GM12878 (cell line): ENCODE measurements at regions not wholly inside any gene's neighbourhood (a gene's known extent, or its start where the extent isn't known, plus 50 kb on each side); places are given as distances from the start of the nearest gene placed in this dataset.

ENCODE experiments used
- ATAC-seq: fragments of 200-7000 bp; cut with Tn5 transposase; 3 replicates; pipeline ENCODE4 v1.9.1; 2020; ENCODE audit warnings: mild to moderate bottlenecking, moderate library complexity
- BruUV-seq: library from RNA; stranded (reverse); fragments of 400-500 nt; replicated peaks from 2 replicates; lab custom pipeline; 2021; lab: Mats Ljungman, UMichigan
- CTCF ChIA-PET: fragments of 300-600 bp; sonication (Branson Sonifier 250); formaldehyde crosslinking; extraction: SDS; loops from one replicate; lab custom pipeline; 2021; ENCODE audit warnings: inconsistent platforms; lab: Yijun Ruan, JAX
- POLR2A ChIA-PET: fragments of 350-600 bp; formaldehyde crosslinking; extraction: SDS; loops from one replicate; lab custom pipeline; 2021; ENCODE audit warnings: inconsistent platforms; lab: Charles Lee
- RAD21 ChIA-PET: fragments of 300-600 bp; sonication (Branson Sonifier 250); formaldehyde crosslinking; loops from one replicate; lab custom pipeline; 2023; ENCODE audit warnings: antibody characterized with exemption; ENCODE audit not compliant: unreplicated experiment; lab: Charles Lee
- SMC1A ChIA-PET: fragments of 300-600 bp; sonication (Branson Sonifier 250); formaldehyde crosslinking; loops from one replicate; lab custom pipeline; 2023; ENCODE audit not compliant: unreplicated experiment, uncharacterized antibody; lab: Charles Lee
- DNase-seq: peaks from one replicate; pipeline ENCODE4 v3.0.0-alpha.2; 2011; ENCODE audit warnings: low read depth, low spot score
- FAIRE-seq: peaks from 3 replicates; lab custom pipeline; 2011; peaks lifted over from hg19 to GRCh38; lab: Jason Lieb, UNC
- H2AFZ ChIP-seq: 2 replicates; pipeline ENCODE4 v1.6.0; 2011; ENCODE audit warnings: low read depth, low read length, control low read depth; ENCODE audit not compliant: control insufficient read depth
- H3K27ac ChIP-seq: 2 replicates; pipeline ENCODE4 v1.5.1; 2011; ENCODE audit warnings: control low read depth; ENCODE audit not compliant: control insufficient read depth, insufficient read depth
- H3K27me3 ChIP-seq, 2 experiments: replicated peaks in 1 of 2; 2 replicates each; pipeline versions ENCODE4 v1.6.0 to v1.6.1; 2011; ENCODE audit warnings: low read length in 1 of 2; ENCODE audit not compliant: control insufficient read depth in 2 of 2, insufficient read depth in 2 of 2
- H3K36me3 ChIP-seq, 2 experiments: 2 replicates each; pipeline ENCODE4 v1.5.1; 2011; ENCODE audit warnings: low read length in 1 of 2; ENCODE audit not compliant: control insufficient read depth in 2 of 2, insufficient read depth in 2 of 2
- H3K4me1 ChIP-seq: 2 replicates; pipeline ENCODE4 v1.6.1; 2011; ENCODE audit warnings: mild to moderate bottlenecking, low read length, moderate library complexity, mixed read lengths; ENCODE audit not compliant: control insufficient read depth, insufficient read depth
- H3K4me2 ChIP-seq: 2 replicates; pipeline ENCODE4 v1.6.0; 2011; ENCODE audit warnings: control low read depth; ENCODE audit not compliant: control insufficient read depth, insufficient read depth
- H3K4me3 ChIP-seq: fragments of 200-600 bp; sonication (generic); 2 replicates; pipeline ENCODE4 v1.5.1; 2016
- H3K79me2 ChIP-seq: 2 replicates; pipeline ENCODE4 v1.6.0; 2011; ENCODE audit warnings: low read length; ENCODE audit not compliant: control insufficient read depth, insufficient read depth
- H3K9ac ChIP-seq: 2 replicates; pipeline ENCODE4 v1.8.0; 2011; ENCODE audit warnings: low read length, control low read depth, mixed read lengths; ENCODE audit not compliant: control insufficient read depth, insufficient read depth
- H3K9me3 ChIP-seq: replicated peaks from 3 replicates; pipeline ENCODE4 v1.5.1; 2011; ENCODE audit warnings: mild to moderate bottlenecking, low read length; ENCODE audit not compliant: control insufficient read depth, insufficient read depth
- H4K20me1 ChIP-seq: 2 replicates; pipeline ENCODE4 v1.6.0; 2011; ENCODE audit not compliant: control insufficient read depth, insufficient read depth
- BACH1 ChIP-seq: fragments of 450-650 bp; IDR thresholded peaks from 2 replicates; pipeline ENCODE4 v1.6.1; 2017; ENCODE audit warnings: mild to moderate bottlenecking, borderline replicate concordance
- BMI1 ChIP-seq: fragments of 450-650 bp; IDR thresholded peaks from 2 replicates; pipeline ENCODE4 v1.6.1; 2016; ENCODE audit warnings: mild to moderate bottlenecking, moderate library complexity, borderline replicate concordance
- CEBPB ChIP-seq, 2 experiments: fragments of 150-350 bp in 1 of 2; IDR thresholded peaks; 2 replicates each; pipeline ENCODE4 v1.6.1; 2012 to 2014; ENCODE audit warnings: low read depth in 2 of 2, low read length in 2 of 2, borderline replicate concordance in 1 of 2, inconsistent platforms in 1 of 2
- CTCF ChIP-seq, 3 experiments: IDR thresholded peaks in 2 of 3; conservative IDR thresholded peaks in 1 of 3; 2 replicates each; pipeline ENCODE4 v1.5.1; 2011; ENCODE audit warnings: low read depth in 3 of 3, low read length in 3 of 3, mild to moderate bottlenecking in 3 of 3, control low read depth in 2 of 3, moderate library complexity in 2 of 3, inconsistent platforms in 1 of 3, mixed read lengths in 1 of 3; ENCODE audit not compliant: control insufficient read depth in 2 of 3, insufficient read depth in 1 of 3; ENCODE audit errors: extremely low read depth in 1 of 3
- FOXK2 ChIP-seq: fragments of 450-650 bp; IDR thresholded peaks from 2 replicates; pipeline ENCODE4 v1.6.1; 2017; ENCODE audit warnings: mild to moderate bottlenecking, moderate library complexity
- FOXM1 ChIP-seq: IDR thresholded peaks from 2 replicates; pipeline ENCODE4 v1.6.1; 2012; ENCODE audit warnings: low read depth, mild to moderate bottlenecking, inconsistent platforms, low read length, moderate library complexity
- HDAC6 ChIP-seq: fragments of 200-600 bp; sonication (generic); IDR thresholded peaks from one replicate; pipeline ENCODE4 v1.8.0; 2017; ENCODE audit warnings: antibody characterized with exemption; ENCODE audit not compliant: unreplicated experiment
- MTA2 ChIP-seq: fragments of 450-650 bp; IDR thresholded peaks from 2 replicates; pipeline ENCODE4 v1.6.1; 2016; ENCODE audit warnings: low read depth, mild to moderate bottlenecking, moderate library complexity
- NR2F1 ChIP-seq: fragments of 450-650 bp; conservative IDR thresholded peaks from 2 replicates; pipeline ENCODE4 v1.6.1; 2017; ENCODE audit warnings: mild to moderate bottlenecking
- RAD21 ChIP-seq: IDR thresholded peaks from 2 replicates; pipeline ENCODE4 v1.6.1; 2011; ENCODE audit warnings: mild to moderate bottlenecking, low read depth, low read length, moderate library complexity; ENCODE audit not compliant: insufficient read depth
- RCOR1 ChIP-seq: conservative IDR thresholded peaks from 2 replicates; pipeline ENCODE4 v1.6.1; 2012; ENCODE audit warnings: low read depth, low read length, improper control_type of control experiment
- SP1 ChIP-seq: IDR thresholded peaks from one replicate; pipeline ENCODE4 v1.6.1; 2011; ENCODE audit warnings: low read depth, low read length
- WGBS: methylation state at CpG from one replicate; pipeline ENCODE4 v1.1.6; 2016; ENCODE audit warnings: low lambda C conversion rate; ENCODE audit not compliant: insufficient replicate concordance, insufficient coverage; ENCODE audit errors: missing lambda C conversion rate; 5-methylcytosine and 5-hydroxymethylcytosine counted together
- in situ Hi-C: fragments of 300-500 bp; cut with MboI; formaldehyde crosslinking; loops from 9 replicates; pipeline ENCODE4 v1.14.3; 2018; ENCODE audit warnings: mixed read lengths
- intact Hi-C: fragments of 100-400 bp; cut with micrococcal nuclease; formaldehyde crosslinking; loops from one replicate; pipeline ENCODE4 v1.14.2; 2022; ENCODE audit not compliant: unreplicated experiment

- SMC1A ChIA-PET = no interaction called here
- no TSS peak for BruUV-seq
- no peak for DNase-seq
Measured at GRCh38 chr12:20245491-20245890, 122.8 kb upstream of the PDE3A start.

More at GRCh38 chr12:20245491-20245890, 122.8 kb upstream of the PDE3A start:
- no peaks in the 10 kb centered on the region for H3K4me1 ChIP-seq
- in situ Hi-C loops (no loop called here), intact Hi-C loops (no loop called here)
- POLR2A ChIA-PET = no interaction called here
- H3K27me3 ChIP-seq = no peaks in the 10 kb centered on the region
- no peak overlapping the region for H3K9ac ChIP-seq
- no peak overlapping the region for H3K27ac ChIP-seq
- ATAC-seq (no peak), FAIRE-seq (no peak)
- RAD21 ChIA-PET = no interaction called here
- H3K36me3 ChIP-seq = no peaks in the 10 kb centered on the region
- no peaks in the 10 kb centered on the region for H3K9me3 ChIP-seq
- H4K20me1 ChIP-seq = no peaks in the 10 kb centered on the region
- H2AFZ ChIP-seq = no peak overlapping the region
- TF ChIP-seq CEBPB (IDR thresholded peaks at IDR 0.05; ENCODE audit: borderline replicate concordance in 1 of 2, low read depth in 2 of 2, low read length in 2 of 2) (no peak), RAD21 (no peak), CTCF (IDR thresholded peaks at IDR 0.05 in 2 of 3, conservative IDR thresholded peaks at IDR 0.05 in 1 of 3; ENCODE audit: control insufficient read depth in 2 of 3, extremely low read depth in 1 of 3, insufficient read depth in 1 of 3, low read depth in 3 of 3, low read length in 3 of 3) (no peak), NR2F1 (no peak), MTA2 (no peak), RCOR1 (no peak), FOXM1 (no peak), BACH1 (no peak), BMI1 (no peak), FOXK2 (no peak), SP1 (no peak), HDAC6 (no peak)
- no peaks in the 10 kb centered on the region for H3K79me2 ChIP-seq
- no peak overlapping the region for H3K4me2 ChIP-seq
- CTCF ChIA-PET = interaction anchor here (1.7 kb wide), 1 partner anchor 330 kb away, joined by 3 read pairs; no protein-coding TSS in a partner anchor
- WGBS = 0% methylated on average over 1 of the region's 1 CpG
- no peak overlapping the region for H3K4me3 ChIP-seq
